ENCODE measurements at regions not wholly inside any gene's neighbourhood (a gene's known extent, or its start where the extent isn't known, plus 50 kb on each side); places are given as distances from the start of the nearest gene placed in this dataset.
"Not testable (repeated sequence)": the region's sequence is repeated elsewhere in the genome, so short reads cannot be mapped to it uniquely, and the experiment has no call there.

DNA sequence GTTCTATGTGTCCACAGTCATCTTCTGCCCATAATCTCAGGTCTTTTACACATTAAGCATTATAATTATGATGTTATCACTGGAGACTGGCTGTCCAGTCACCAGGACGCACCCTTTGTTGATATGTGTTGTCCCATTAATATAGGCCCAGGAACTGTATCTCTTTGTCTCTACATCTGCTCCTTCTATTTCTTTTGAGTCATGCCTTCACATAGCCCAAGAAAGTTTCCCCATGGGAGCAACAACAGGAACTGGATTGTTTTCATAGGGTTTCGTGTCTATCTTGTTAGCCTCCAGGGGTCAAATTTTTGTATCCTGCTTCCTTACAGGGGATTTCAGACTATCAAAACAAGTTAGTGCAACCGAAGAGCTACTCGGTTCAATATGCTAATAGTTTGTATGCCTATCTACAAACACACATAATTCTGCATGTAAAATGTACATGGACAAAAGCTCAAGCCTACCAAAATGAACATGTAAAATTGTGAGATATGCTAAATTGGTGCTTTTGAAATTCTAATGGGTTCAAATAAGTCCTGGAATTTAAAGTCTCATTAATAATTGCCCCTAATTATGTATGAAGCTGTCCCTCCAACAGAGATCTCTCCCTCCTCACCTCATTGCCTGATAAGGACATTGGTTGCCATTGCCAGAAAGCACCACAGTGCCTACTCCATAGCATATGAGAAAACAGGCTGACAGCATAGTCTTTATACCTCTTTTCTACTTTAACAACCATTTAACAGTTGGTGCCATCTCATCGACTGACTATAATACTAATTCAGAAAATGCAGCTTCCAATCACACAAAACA is 99.8 kb upstream of the DIO2 start:
- TF ChIP-seq, protein P1, sequence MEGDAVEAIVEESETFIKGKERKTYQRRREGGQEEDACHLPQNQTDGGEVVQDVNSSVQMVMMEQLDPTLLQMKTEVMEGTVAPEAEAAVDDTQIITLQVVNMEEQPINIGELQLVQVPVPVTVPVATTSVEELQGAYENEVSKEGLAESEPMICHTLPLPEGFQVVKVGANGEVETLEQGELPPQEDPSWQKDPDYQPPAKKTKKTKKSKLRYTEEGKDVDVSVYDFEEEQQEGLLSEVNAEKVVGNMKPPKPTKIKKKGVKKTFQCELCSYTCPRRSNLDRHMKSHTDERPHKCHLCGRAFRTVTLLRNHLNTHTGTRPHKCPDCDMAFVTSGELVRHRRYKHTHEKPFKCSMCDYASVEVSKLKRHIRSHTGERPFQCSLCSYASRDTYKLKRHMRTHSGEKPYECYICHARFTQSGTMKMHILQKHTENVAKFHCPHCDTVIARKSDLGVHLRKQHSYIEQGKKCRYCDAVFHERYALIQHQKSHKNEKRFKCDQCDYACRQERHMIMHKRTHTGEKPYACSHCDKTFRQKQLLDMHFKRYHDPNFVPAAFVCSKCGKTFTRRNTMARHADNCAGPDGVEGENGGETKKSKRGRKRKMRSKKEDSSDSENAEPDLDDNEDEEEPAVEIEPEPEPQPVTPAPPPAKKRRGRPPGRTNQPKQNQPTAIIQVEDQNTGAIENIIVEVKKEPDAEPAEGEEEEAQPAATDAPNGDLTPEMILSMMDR (conservative IDR thresholded peaks at IDR 0.05; ENCODE audit: low read depth, low read length) = no peak
- no peak overlapping the region for H3K4me3 ChIP-seq (ENCODE audit: low read length)
- DNase-seq (ENCODE audit: low read depth) = no peak

DNA sequence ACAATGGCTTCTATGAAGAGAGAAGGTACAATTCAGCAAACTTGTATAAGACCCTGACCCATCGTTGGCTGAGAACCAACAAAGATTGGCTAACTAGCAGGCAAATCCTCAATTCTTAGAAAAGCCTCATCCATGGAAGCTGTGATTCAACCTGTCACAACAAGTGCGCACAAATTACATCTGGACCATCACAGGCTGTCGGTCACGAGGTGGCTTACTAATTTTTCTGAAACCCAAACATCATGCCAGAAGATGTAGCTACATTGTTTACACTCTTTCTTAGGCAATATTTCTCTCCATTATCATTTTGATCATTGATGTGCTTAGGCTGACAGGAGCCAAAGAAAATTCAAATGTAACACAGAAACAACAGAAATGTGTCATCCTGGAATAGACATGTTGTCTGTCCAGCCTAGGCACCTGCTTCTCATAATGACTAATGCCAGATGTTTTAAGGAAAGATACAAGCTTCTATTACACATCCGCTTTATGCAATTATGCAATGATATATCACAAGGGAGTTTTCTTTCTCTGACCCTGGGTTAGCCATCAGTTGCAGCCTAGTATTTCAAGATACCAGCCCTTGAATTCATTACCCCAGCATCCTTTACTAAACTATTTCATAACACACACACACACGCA is 92.9 kb upstream of the DIO2 start:
- TF ChIP-seq, protein P1 (conservative IDR thresholded peaks at IDR 0.05; ENCODE audit: low read depth, low read length) = no peak
- H3K4me3 ChIP-seq (ENCODE audit: low read length) = no peak overlapping the region
- no peak for DNase-seq (ENCODE audit: low read depth)

DNA sequence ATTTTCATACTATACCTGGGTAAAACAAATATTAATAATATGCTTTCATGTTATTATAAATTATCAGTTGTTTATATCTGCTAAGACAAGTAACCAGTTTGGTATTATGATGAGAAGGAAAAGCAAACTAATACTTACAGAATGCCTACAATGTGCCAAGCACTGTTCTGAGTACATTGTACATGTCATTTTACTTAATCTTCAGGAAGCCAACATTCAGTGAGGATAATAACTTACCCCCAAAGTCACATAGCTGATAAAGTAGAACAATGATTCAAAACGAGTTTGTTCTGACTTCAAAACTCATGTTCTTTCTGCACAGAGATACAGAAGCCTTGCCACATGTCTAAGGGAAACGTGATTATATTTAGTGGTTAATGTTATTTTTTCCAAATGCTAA is 89.0 kb upstream of the DIO2 start:
- TF ChIP-seq, protein P1 (conservative IDR thresholded peaks at IDR 0.05; ENCODE audit: low read depth, low read length) = no peak
- no peak overlapping the region for H3K4me3 ChIP-seq (ENCODE audit: low read length)
- no peak for DNase-seq (ENCODE audit: low read depth)

DNA sequence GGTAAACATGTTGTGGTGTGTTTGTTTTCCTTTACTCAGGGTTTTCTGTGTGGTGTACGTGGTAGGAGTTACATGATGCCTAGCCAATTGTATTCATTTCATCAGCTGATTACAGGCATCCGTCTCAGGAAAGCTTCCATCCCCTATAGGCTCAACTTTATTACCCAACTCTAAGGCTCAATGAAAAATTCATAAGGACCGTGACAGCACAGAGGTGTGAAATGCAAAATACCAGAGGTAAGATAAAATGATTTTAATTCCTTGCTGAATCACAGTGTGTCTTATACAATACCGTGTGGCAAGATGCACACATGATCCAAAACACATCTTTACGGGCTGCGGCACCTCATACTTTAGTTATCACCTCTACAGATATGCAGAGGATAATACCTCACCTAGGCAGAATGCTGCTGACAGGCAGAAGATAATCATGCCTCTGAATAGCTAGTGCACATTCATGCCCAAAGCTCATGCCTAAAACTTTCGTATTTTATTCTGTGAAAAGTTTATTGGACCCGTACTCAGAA is 87.2 kb upstream of the DIO2 start:
- H3K4me3 ChIP-seq (ENCODE audit: low read length) = no peak overlapping the region
- TF ChIP-seq, protein P1 (conservative IDR thresholded peaks at IDR 0.05; ENCODE audit: low read depth, low read length) = no peak
- DNase-seq (ENCODE audit: low read depth) = no peak

DNA sequence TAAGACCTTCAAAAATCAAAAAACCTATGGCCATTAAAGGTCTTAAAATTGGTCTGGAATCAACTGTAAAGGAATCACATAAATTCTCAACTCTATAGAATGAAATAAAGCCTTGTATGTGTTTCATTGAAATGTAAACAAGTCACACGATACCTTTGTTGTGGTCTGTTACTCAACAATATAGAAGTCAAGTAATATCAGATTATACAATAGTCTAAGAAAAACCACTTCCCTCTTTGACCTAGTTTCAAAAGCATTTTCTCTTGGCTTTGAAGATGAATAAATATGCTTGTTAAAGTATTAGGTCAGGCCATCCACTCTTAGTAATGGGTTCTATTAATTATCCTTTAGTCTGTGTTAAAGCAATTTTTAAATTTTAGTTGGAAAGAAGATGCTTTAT is 79.8 kb upstream of the DIO2 start:
- TF ChIP-seq, protein P1 (conservative IDR thresholded peaks at IDR 0.05; ENCODE audit: low read depth, low read length) = no peak
- DNase-seq (ENCODE audit: low read depth) = no peak
- no peak overlapping the region for H3K4me3 ChIP-seq (ENCODE audit: low read length)

DNA sequence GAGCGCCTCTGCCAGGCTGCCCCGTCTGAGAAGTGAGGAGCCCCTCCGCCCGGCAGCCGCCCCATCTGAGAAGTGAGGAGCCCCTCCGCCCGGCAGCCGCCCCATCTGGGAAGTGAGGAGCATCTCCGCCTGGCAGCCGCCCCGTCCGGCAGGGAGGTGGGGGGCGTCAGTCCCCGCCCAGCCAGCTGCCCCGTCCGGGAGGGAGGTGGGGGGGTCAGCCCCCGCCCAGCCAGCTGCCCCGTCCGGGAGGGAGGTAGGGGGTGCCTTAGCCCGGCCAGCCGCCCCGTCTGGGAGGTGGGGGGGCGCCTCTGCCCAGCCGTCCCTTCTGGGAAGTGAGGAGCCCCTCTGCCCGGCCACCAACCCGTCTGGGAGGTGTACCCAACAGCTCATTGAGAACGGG is 75.4 kb upstream of the DIO2 start:
- DNase-seq (ENCODE audit: low read depth); H3K4me3 ChIP-seq (ENCODE audit: low read length): not testable (repeated sequence)

DNA sequence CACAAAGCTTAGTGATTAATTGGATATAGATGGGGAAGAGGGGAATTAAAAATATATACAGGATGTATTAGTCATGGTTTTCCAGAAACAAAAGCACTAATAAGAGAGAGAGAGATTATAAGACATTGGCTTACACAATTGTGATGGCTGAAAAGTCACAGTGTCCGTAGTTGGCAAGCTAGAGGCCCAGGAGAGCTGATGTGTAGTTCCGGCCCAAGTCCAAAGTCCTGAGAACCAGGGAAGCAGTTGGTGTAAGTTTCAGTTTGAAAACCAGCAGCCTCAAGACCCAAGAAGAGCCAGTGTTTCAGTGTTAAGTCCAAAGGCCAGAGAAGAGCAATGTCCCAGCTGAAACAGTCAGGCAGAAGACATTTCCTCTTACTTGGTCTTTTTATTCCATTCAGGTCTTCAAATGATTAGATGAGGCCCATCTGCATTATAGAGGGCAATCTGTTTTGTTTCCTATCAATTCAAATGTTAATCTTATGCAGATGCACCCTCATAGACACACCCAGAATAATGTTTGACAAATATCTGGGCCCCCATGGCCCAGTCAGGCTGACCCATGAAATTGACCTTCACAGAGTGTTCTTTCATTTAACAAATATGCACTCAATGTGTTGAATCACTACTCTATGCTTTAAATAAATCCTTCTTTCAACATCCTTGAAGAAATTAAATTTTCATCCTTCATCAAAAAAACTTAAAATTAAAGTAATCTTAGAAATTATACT is 67.2 kb upstream of the DIO2 start:
- TF ChIP-seq, protein P1 (conservative IDR thresholded peaks at IDR 0.05; ENCODE audit: low read depth, low read length) = no peak
- no peak overlapping the region for H3K4me3 ChIP-seq (ENCODE audit: low read length)
- DNase-seq (ENCODE audit: low read depth) = peak; percentile 59
